Astrocyte (in vitro differentiated cells and primary cell): ENCODE measurements at regions not wholly inside any gene's neighbourhood (a gene's known extent, or its start where the extent isn't known, plus 50 kb on each side); places are given as distances from the start of the nearest gene placed in this dataset.

Experiments
- DNase-seq: peaks from one replicate; pipeline ENCODE4 v3.0.0-alpha.2; 2010; ENCODE audit warnings: low read depth
- FAIRE-seq: peaks from 2 replicates; lab custom pipeline; 2011; peaks lifted over from hg19 to GRCh38; lab: Jason Lieb, UNC
- H2AFZ ChIP-seq: 2 replicates; pipeline ENCODE4 v1.6.0; 2012; ENCODE audit warnings: low read depth, low read length, inconsistent platforms
- H3K27ac ChIP-seq: 2 replicates; pipeline ENCODE4 v1.5.1; 2011; ENCODE audit warnings: low read depth, low read length, inconsistent platforms
- H3K27me3 ChIP-seq: 2 replicates; pipeline ENCODE4 v1.6.0; 2011; ENCODE audit warnings: low read length, inconsistent platforms; ENCODE audit not compliant: insufficient read depth
- H3K36me3 ChIP-seq: 2 replicates; pipeline ENCODE4 v1.5.1; 2011; ENCODE audit warnings: low read length, inconsistent platforms; ENCODE audit not compliant: insufficient read depth
- H3K4me1 ChIP-seq: 2 replicates; pipeline ENCODE4 v1.5.1; 2011; ENCODE audit warnings: low read length, inconsistent platforms; ENCODE audit not compliant: insufficient read depth
- H3K4me2 ChIP-seq: 2 replicates; pipeline ENCODE4 v1.6.0; 2012; ENCODE audit warnings: low read length, inconsistent platforms
- H3K4me3 ChIP-seq: 2 replicates; pipeline ENCODE4 v1.5.1; 2011; ENCODE audit warnings: low read depth, mild to moderate bottlenecking, low read length, inconsistent platforms; ENCODE audit not compliant: insufficient read depth
- H3K79me2 ChIP-seq: 2 replicates; pipeline ENCODE4 v1.6.0; 2012; ENCODE audit warnings: mild to moderate bottlenecking, low read length, inconsistent platforms; ENCODE audit not compliant: insufficient read depth
- H3K9ac ChIP-seq: 2 replicates; pipeline ENCODE4 v1.6.0; 2012; ENCODE audit warnings: mild to moderate bottlenecking, low read length, inconsistent platforms
- H3K9me3 ChIP-seq: 2 replicates; pipeline ENCODE4 v1.5.1; 2012; ENCODE audit warnings: low read depth, mild to moderate bottlenecking, low read length, inconsistent platforms; ENCODE audit not compliant: insufficient read depth
- H4K20me1 ChIP-seq: 2 replicates; pipeline ENCODE4 v1.6.0; 2012; ENCODE audit warnings: low read length, inconsistent platforms; ENCODE audit not compliant: insufficient read depth
- H3K27ac Mint-ChIP-seq: one replicate; pipeline ENCODE4 v1.8.0; 2021; ENCODE audit warnings: mild to moderate bottlenecking, mixed read lengths; ENCODE audit not compliant: unreplicated experiment
- H3K27me3 Mint-ChIP-seq: one replicate; pipeline ENCODE4 v1.8.0; 2021; ENCODE audit warnings: low read depth, mixed read lengths; ENCODE audit not compliant: unreplicated experiment
- H3K36me3 Mint-ChIP-seq: one replicate; pipeline ENCODE4 v1.8.0; 2021; ENCODE audit warnings: low read depth, mixed read lengths; ENCODE audit not compliant: unreplicated experiment
- H3K4me1 Mint-ChIP-seq: one replicate; pipeline ENCODE4 v1.8.0; 2021; ENCODE audit warnings: low read depth, mixed read lengths; ENCODE audit not compliant: unreplicated experiment
- H3K4me3 Mint-ChIP-seq: one replicate; pipeline ENCODE4 v1.8.0; 2021; ENCODE audit warnings: mild to moderate bottlenecking, moderate library complexity, mixed read lengths; ENCODE audit not compliant: unreplicated experiment
- H3K9me3 Mint-ChIP-seq: one replicate; pipeline ENCODE4 v1.8.0; 2021; ENCODE audit warnings: mild to moderate bottlenecking, mixed read lengths; ENCODE audit not compliant: unreplicated experiment
- EZH2 ChIP-seq: IDR thresholded peaks from 2 replicates; pipeline ENCODE4 v1.6.1; 2012; ENCODE audit warnings: mild to moderate bottlenecking, low read length, inconsistent platforms; ENCODE audit not compliant: insufficient read depth
- TF ChIP-seq, protein P1 (sequence below): IDR thresholded peaks from 2 replicates; pipeline ENCODE4 v1.5.1; 2011; ENCODE audit warnings: low read depth, mild to moderate bottlenecking, inconsistent platforms, low read length, moderate library complexity; ENCODE audit not compliant: insufficient read depth

DNA sequence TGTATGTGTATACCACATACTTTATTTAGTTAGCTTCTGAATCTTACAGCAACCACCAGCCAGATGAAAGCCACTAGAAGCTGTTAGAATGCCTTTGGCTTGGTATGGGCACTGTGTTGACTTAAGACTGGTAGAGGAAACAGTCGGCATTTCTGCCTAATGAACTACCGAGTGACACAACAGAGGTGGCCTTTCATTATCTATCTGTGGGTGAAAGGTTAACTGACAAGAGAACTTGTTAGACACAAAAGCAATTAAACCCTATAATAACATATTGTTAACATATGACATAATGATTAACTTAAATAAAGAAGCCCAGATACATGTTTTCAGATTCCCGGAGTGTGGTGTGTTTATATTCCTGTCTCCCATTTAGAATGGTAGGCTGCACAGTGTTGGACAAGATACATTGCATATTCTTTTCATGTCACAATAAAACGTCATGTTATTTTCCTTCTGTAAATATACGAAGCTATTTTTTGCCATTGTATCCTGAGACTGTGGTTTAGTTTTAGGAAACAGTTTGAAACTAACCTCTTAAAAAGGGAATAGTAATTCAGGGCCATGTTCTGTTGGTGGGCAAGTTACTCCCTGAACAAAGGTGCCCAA lies 181.5 kb downstream of the SLIT2 start:
- Histone ChIP-seq H3K4me3 (no peak overlapping the region), H3K4me1 (peaks cover 3% of the 10 kb centered on the region)

DNA sequence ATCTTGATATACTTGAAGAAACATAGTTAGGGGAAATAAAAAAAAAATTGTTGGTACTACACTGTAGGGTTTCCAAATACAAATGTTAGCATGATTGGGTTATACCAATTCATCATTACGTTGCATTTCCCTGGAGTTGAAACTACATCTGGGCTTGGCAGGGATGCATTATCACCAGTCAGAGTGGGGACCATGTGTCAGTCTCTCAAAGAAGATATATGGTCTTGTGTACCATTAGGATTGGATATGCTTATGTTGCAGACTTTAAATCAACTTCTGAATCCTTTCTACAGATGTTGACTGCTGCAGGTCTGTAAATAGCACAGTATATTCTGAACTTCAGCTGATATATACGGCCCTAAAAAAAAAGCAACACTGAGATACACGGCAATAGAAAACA lies 188.5 kb downstream of the SLIT2 start:
- no peaks in the 10 kb centered on the region for H4K20me1 ChIP-seq
- FAIRE-seq = no peak
- no peak overlapping the region for H3K4me3 Mint-ChIP-seq

More for the DNA sequence above, 181.5 kb downstream of the SLIT2 start:
- Histone ChIP-seq H3K36me3 (no peaks in the 10 kb centered on the region), H3K79me2 (no peaks in the 10 kb centered on the region), H2AFZ (no peak overlapping the region), H3K4me2 (no peak overlapping the region), H3K27me3 (no peaks in the 10 kb centered on the region), H3K9ac (no peak overlapping the region), H4K20me1 (no peaks in the 10 kb centered on the region), H3K9me3 (no peaks in the 10 kb centered on the region), H3K27ac (no peak overlapping the region)
- FAIRE-seq (no peak), DNase-seq (no peak)
- no peak overlapping the region for H3K4me3 Mint-ChIP-seq
- TF ChIP-seq, protein P1, sequence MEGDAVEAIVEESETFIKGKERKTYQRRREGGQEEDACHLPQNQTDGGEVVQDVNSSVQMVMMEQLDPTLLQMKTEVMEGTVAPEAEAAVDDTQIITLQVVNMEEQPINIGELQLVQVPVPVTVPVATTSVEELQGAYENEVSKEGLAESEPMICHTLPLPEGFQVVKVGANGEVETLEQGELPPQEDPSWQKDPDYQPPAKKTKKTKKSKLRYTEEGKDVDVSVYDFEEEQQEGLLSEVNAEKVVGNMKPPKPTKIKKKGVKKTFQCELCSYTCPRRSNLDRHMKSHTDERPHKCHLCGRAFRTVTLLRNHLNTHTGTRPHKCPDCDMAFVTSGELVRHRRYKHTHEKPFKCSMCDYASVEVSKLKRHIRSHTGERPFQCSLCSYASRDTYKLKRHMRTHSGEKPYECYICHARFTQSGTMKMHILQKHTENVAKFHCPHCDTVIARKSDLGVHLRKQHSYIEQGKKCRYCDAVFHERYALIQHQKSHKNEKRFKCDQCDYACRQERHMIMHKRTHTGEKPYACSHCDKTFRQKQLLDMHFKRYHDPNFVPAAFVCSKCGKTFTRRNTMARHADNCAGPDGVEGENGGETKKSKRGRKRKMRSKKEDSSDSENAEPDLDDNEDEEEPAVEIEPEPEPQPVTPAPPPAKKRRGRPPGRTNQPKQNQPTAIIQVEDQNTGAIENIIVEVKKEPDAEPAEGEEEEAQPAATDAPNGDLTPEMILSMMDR = no peak
- no peak for TF ChIP-seq EZH2
- no peaks in the 10 kb centered on the region for H3K36me3 Mint-ChIP-seq
- no peaks in the 10 kb centered on the region for H3K9me3 Mint-ChIP-seq
- no peaks in the 10 kb centered on the region for H3K27me3 Mint-ChIP-seq
- H3K27ac Mint-ChIP-seq = no peak overlapping the region
- no peaks in the 10 kb centered on the region for H3K4me1 Mint-ChIP-seq

More for the DNA sequence above, 188.5 kb downstream of the SLIT2 start:
- Histone ChIP-seq H3K9ac (no peak overlapping the region), H3K4me3 (no peak overlapping the region), H2AFZ (no peak overlapping the region), H3K79me2 (no peaks in the 10 kb centered on the region), H3K9me3 (no peaks in the 10 kb centered on the region), H3K36me3 (no peaks in the 10 kb centered on the region), H3K4me2 (no peak overlapping the region), H3K27me3 (no peaks in the 10 kb centered on the region), H3K4me1 (no peaks in the 10 kb centered on the region), H3K27ac (no peak overlapping the region)
- H3K4me1 Mint-ChIP-seq = no peaks in the 10 kb centered on the region
- no peaks in the 10 kb centered on the region for H3K36me3 Mint-ChIP-seq
- H3K27ac Mint-ChIP-seq = no peak overlapping the region
- H3K27me3 Mint-ChIP-seq = no peaks in the 10 kb centered on the region
- TF ChIP-seq EZH2 = no peak
- TF ChIP-seq, protein P1 = no peak
- no peak for DNase-seq
- no peaks in the 10 kb centered on the region for H3K9me3 Mint-ChIP-seq
